ENCODE measurements at regions not wholly inside any gene's neighbourhood (a gene's known extent, or its start where the extent isn't known, plus 50 kb on each side); places are given as distances from the start of the nearest gene placed in this dataset.

DNA sequence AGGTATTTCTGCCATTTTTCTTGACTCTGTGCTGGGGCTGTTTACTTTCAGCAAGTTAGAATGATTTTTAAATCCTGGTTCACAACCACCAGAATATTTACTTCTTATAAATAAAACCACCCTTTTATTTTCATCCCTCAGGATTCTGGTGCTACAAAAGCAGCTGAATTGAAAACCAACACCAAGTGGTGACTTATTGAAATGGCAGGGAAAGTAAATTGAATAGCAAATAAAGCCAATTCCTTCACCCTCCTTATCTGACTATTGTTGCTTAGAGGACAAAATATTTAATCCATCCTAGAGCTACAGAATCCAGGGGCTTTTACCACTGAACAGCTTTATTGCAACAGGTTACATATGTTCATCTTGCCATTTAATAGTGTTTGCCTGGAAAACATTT lies 828.6 kb upstream of the GHITM start:
- ChIA-PET POLR2A (no interaction called here), CTCF (interaction anchor here (0.9 to 1.1 kb wide), 2 partner anchors 9 kb away, joined by 3 read pairs; no protein-coding TSS in a partner anchor)
- TF ChIP-seq MYC (IDR thresholded peaks at IDR 0.05; ENCODE audit: low read depth, low read length) (no peak), FOS (IDR thresholded peaks at IDR 0.05; ENCODE audit: borderline replicate concordance, insufficient read depth, low read length) (no peak), GATA2 (IDR thresholded peaks at IDR 0.05; ENCODE audit: insufficient read depth, insufficient read length, low read depth, low read length) (no peak), EZH2 (IDR thresholded peaks at IDR 0.05; ENCODE audit: borderline replicate concordance, low read depth, low read length, severe bottlenecking) (no peak), POLR2A (IDR thresholded peaks at IDR 0.05; ENCODE audit: low read depth, low read length) (no peak), JUN (IDR thresholded peaks at IDR 0.05; ENCODE audit: borderline replicate concordance, insufficient read depth, insufficient read length, low read depth) (no peak), POLR2AphosphoS5 (IDR thresholded peaks at IDR 0.05; ENCODE audit: insufficient read depth, low read depth, low read length) (no peak)
- TF ChIP-seq, protein P1, sequence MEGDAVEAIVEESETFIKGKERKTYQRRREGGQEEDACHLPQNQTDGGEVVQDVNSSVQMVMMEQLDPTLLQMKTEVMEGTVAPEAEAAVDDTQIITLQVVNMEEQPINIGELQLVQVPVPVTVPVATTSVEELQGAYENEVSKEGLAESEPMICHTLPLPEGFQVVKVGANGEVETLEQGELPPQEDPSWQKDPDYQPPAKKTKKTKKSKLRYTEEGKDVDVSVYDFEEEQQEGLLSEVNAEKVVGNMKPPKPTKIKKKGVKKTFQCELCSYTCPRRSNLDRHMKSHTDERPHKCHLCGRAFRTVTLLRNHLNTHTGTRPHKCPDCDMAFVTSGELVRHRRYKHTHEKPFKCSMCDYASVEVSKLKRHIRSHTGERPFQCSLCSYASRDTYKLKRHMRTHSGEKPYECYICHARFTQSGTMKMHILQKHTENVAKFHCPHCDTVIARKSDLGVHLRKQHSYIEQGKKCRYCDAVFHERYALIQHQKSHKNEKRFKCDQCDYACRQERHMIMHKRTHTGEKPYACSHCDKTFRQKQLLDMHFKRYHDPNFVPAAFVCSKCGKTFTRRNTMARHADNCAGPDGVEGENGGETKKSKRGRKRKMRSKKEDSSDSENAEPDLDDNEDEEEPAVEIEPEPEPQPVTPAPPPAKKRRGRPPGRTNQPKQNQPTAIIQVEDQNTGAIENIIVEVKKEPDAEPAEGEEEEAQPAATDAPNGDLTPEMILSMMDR (IDR thresholded peaks at IDR 0.05; ENCODE audit: extremely low read depth in 1 of 2, insufficient read depth in 1 of 2, low read depth in 1 of 2, low read length in 2 of 2) = no peak
- TF ChIP-seq, protein P2, sequence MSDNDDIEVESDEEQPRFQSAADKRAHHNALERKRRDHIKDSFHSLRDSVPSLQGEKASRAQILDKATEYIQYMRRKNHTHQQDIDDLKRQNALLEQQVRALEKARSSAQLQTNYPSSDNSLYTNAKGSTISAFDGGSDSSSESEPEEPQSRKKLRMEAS (IDR thresholded peaks at IDR 0.05; ENCODE audit: insufficient read depth, insufficient read length) = no peak
- H4K20me1 ChIP-seq (replicated peaks; ENCODE audit: control insufficient read depth, extremely low read depth, insufficient read depth, low read length) = no peaks in the 10 kb centered on the region
- H3K27ac ChIP-seq (ENCODE audit: insufficient read depth, low read depth, low read length) = no peak overlapping the region
- no peak overlapping the region for H2AFZ ChIP-seq (ENCODE audit: low read depth, low read length)
- no peak overlapping the region for H3K4me2 ChIP-seq (ENCODE audit: insufficient read depth, low read length)
- no TSS peak for BruUV-seq (replicated peaks)
- intact Hi-C loops (cut with micrococcal nuclease) = no loop called here
- H3K27me3 ChIP-seq (ENCODE audit: control insufficient read depth in 2 of 2, insufficient read depth in 2 of 2, low read length in 2 of 2) = no peaks in the 10 kb centered on the region
- dilution Hi-C loops (cut with MboI; ENCODE audit: extremely low pct_ligation_motif_present, low sequenced_read_pairs) = no loop called here
- no peak for DNase-seq (ENCODE audit: low read depth, low spot score)
- no peaks in the 10 kb centered on the region for H3K36me3 ChIP-seq (ENCODE audit: control insufficient read depth in 2 of 2, extremely low read depth in 1 of 2, insufficient read depth in 2 of 2, low read length in 2 of 2)
- H3K79me2 ChIP-seq (ENCODE audit: control insufficient read depth, insufficient read depth, low read length) = no peaks in the 10 kb centered on the region
- H3K4me3 ChIP-seq (replicated peaks in 1 of 3; ENCODE audit: insufficient read depth in 1 of 3, low read depth in 1 of 3, low read length in 3 of 3) = no peak overlapping the region
- no peaks in the 10 kb centered on the region for H3K9me3 ChIP-seq (replicated peaks; ENCODE audit: control insufficient read depth, insufficient read depth, low read length)
- no peaks in the 10 kb centered on the region for H3K4me1 ChIP-seq (ENCODE audit: control insufficient read depth, extremely low read depth, insufficient read depth, low read length)
- no peak overlapping the region for H3K9ac ChIP-seq (replicated peaks; ENCODE audit: extremely low read depth, insufficient read depth, low read length)
- H3K9me1 ChIP-seq (replicated peaks; ENCODE audit: control insufficient read depth, extremely low read depth, insufficient read depth, low read length) = no peaks in the 10 kb centered on the region
- no peak for FAIRE-seq

Data from endothelial cell of umbilical vein (primary cell).